ENCODE measurements at regions not wholly inside any gene's neighbourhood (a gene's known extent, or its start where the extent isn't known, plus 50 kb on each side); places are given as distances from the start of the nearest gene placed in this dataset.

- TF ChIP-seq CTCF (IDR thresholded peaks at IDR 0.05) = no peak
- no peak for TF ChIP-seq POLR2AphosphoS5 (IDR thresholded peaks at IDR 0.05; ENCODE audit: insufficient read depth in 1 of 2, low read depth in 1 of 2)
- no peak for TF ChIP-seq POLR2A (IDR thresholded peaks at IDR 0.05)
Observed at GRCh38 chr4:189279188-189279587, 661.5 kb upstream of the FRG1 start.
